HCT116 (cell line): ENCODE measurements at regions not wholly inside any gene's neighbourhood (a gene's known extent, or its start where the extent isn't known, plus 50 kb on each side); places are given as distances from the start of the nearest gene placed in this dataset.

Source experiments
- ATAC-seq: fragments of 200-7000 bp; cut with Tn5 transposase; 2 replicates; pipeline ENCODE4 v1.9.1; 2020; ENCODE audit warnings: mild to moderate bottlenecking, moderate library complexity
- BruUV-seq: library from RNA; stranded (reverse); fragments of 400-500 nt; replicated peaks from 2 replicates; lab custom pipeline; 2021; lab: Mats Ljungman, UMichigan
- CTCF ChIA-PET: fragments of 300-600 bp; sonication (Branson Sonifier 250); formaldehyde crosslinking; loops from one replicate; lab custom pipeline; 2021; ENCODE audit warnings: antibody characterized with exemption; lab: Charles Lee
- POLR2A ChIA-PET: fragments of 300-600, 350-600 bp; sonication (Branson Sonifier 250); formaldehyde crosslinking; loops from one replicate; lab custom pipeline; 2021; ENCODE audit warnings: antibody characterized with exemption; lab: Charles Lee
- RAD21 ChIA-PET, 2 experiments: fragments of 300-600 bp; sonication (Branson Sonifier 250); formaldehyde crosslinking; loops; one replicate each; lab custom pipeline; 2023; ENCODE audit warnings: low total read pairs in 2 of 2; ENCODE audit not compliant: uncharacterized antibody in 2 of 2, unreplicated experiment in 2 of 2, low non-redundant PET in 1 of 2; lab: Charles Lee
- DNase-seq: peaks from one replicate; pipeline ENCODE4 v3.0.0-alpha.2; 2010; ENCODE audit warnings: low read depth, low spot score
- H2AFZ ChIP-seq: fragments of 200-600 bp; shearing (Covaris generic), sonication (generic); 2 replicates; pipeline ENCODE4 v1.6.1; 2017; ENCODE audit warnings: low read depth, mixed run types, mixed read lengths, antibody characterized with exemption, low read length; ENCODE audit not compliant: poor library complexity, severe bottlenecking
- H3K27ac ChIP-seq: 2 replicates; pipeline ENCODE4 v1.5.1; 2012; ENCODE audit warnings: low read depth, low read length
- H3K27me3 ChIP-seq: fragments of 200-600 bp; sonication (generic); 2 replicates; pipeline ENCODE4 v1.6.1; 2016; ENCODE audit warnings: mixed run types, low read length, mixed read lengths; ENCODE audit not compliant: insufficient read depth
- H3K36me3 ChIP-seq, 2 experiments: fragments of 200-500 bp in 1 of 2; fragments of 200-600 bp in 1 of 2; sonication (Bioruptor generic) in 1 of 2; sonication (generic) in 1 of 2; 2 replicates each; pipeline versions ENCODE4 v1.5.1 to v1.6.1; 2014 to 2016; ENCODE audit warnings: low read length in 2 of 2, inconsistent platforms in 1 of 2, mixed read lengths in 1 of 2, mixed run types in 1 of 2; ENCODE audit not compliant: insufficient read depth in 2 of 2, control insufficient read depth in 1 of 2
- H3K4me1 ChIP-seq, 2 experiments: fragments of 200-600 bp in 1 of 2; sonication (generic) in 1 of 2; 2 replicates each; pipeline versions ENCODE4 v1.5.1 to v1.6.1; 2012 to 2017; ENCODE audit warnings: low read length in 2 of 2, inconsistent platforms in 1 of 2, mild to moderate bottlenecking in 1 of 2, mixed read lengths in 1 of 2, mixed run types in 1 of 2, moderate library complexity in 1 of 2; ENCODE audit not compliant: insufficient read depth in 2 of 2, control insufficient read depth in 1 of 2
- H3K4me2 ChIP-seq: fragments of 200-600 bp; sonication (generic); 2 replicates; pipeline ENCODE4 v1.6.1; 2017; ENCODE audit warnings: mixed run types, low read length, mixed read lengths
- H3K4me3 ChIP-seq, 2 experiments: fragments of 200-600 bp in 1 of 2; sonication (generic) in 1 of 2; replicated peaks in 1 of 2; 2 replicates each; pipeline ENCODE4 v1.5.1; 2011 to 2016; ENCODE audit warnings: low read length in 2 of 2, control low read depth in 1 of 2, low read depth in 1 of 2, mild to moderate bottlenecking in 1 of 2, mixed read lengths in 1 of 2, mixed run types in 1 of 2
- H3K79me2 ChIP-seq: fragments of 200-600 bp; sonication (generic); 2 replicates; pipeline ENCODE4 v1.6.1; 2017; ENCODE audit warnings: mild to moderate bottlenecking, mixed run types, low read length, moderate library complexity, mixed read lengths; ENCODE audit not compliant: insufficient read depth
- H3K9ac ChIP-seq: fragments of 200-600 bp; sonication (generic); 2 replicates; pipeline ENCODE4 v1.6.1; 2016; ENCODE audit warnings: low read length, mixed read lengths
- H3K9me2 ChIP-seq: fragments of 200-600 bp; sonication (generic), shearing (Covaris generic); 2 replicates; pipeline ENCODE4 v1.6.1; 2017; ENCODE audit warnings: mixed run types, mild to moderate bottlenecking, moderate library complexity; ENCODE audit not compliant: insufficient read depth
- H3K9me3 ChIP-seq, 2 experiments: fragments of 200-500 bp in 1 of 2; fragments of 200-600 bp in 1 of 2; sonication (Bioruptor generic) in 1 of 2; sonication (generic) in 1 of 2; 2 replicates each; pipeline ENCODE4 v1.6.1; 2014 to 2017; ENCODE audit warnings: low read length in 2 of 2, mixed read lengths in 2 of 2, inconsistent platforms in 1 of 2, low read depth in 1 of 2, mild to moderate bottlenecking in 1 of 2, mixed run types in 1 of 2, moderate library complexity in 1 of 2; ENCODE audit not compliant: control insufficient read depth in 1 of 2, insufficient read depth in 1 of 2
- H4K20me1 ChIP-seq: fragments of 200-600 bp; sonication (generic), shearing (Covaris generic); 2 replicates; pipeline ENCODE4 v1.6.1; 2017; ENCODE audit warnings: mixed run types, mild to moderate bottlenecking, moderate library complexity; ENCODE audit not compliant: insufficient read depth
- ELF1 ChIP-seq: IDR thresholded peaks from 2 replicates; pipeline ENCODE4 v1.6.1; 2012; ENCODE audit warnings: low read depth, borderline replicate concordance
- EZH2 ChIP-seq: fragments of 200-600 bp; sonication (generic); IDR thresholded peaks from 2 replicates; pipeline ENCODE4 v1.6.1; 2017; ENCODE audit warnings: antibody characterized with exemption, mixed run types
- EZH2phosphoT487 ChIP-seq: fragments of 200-600 bp; IDR thresholded peaks from 2 replicates; pipeline ENCODE4 v1.6.1; 2018; ENCODE audit warnings: antibody characterized with exemption, borderline replicate concordance
- POLR2A ChIP-seq: IDR thresholded peaks from 2 replicates; pipeline ENCODE4 v1.7.0; 2011; ENCODE audit warnings: borderline replicate concordance; ENCODE audit not compliant: insufficient read depth, insufficient read length; ENCODE audit errors: extremely low read depth
- RAD21 ChIP-seq: IDR thresholded peaks from 2 replicates; pipeline ENCODE4 v1.6.1; 2012; ENCODE audit warnings: low read depth, mild to moderate bottlenecking
- SIN3A ChIP-seq: IDR thresholded peaks from 2 replicates; pipeline ENCODE4 v1.6.1; 2012; ENCODE audit warnings: low read depth
- SP1 ChIP-seq: IDR thresholded peaks from 2 replicates; pipeline ENCODE4 v1.6.1; 2012; ENCODE audit warnings: low read depth
- TCF7L2 ChIP-seq: IDR thresholded peaks from 2 replicates; pipeline ENCODE4 v1.7.0; 2011; ENCODE audit warnings: borderline replicate concordance, inconsistent platforms; ENCODE audit not compliant: insufficient read depth, insufficient read length; ENCODE audit errors: extremely low read depth
- YY1 ChIP-seq: IDR thresholded peaks from 2 replicates; pipeline ENCODE4 v1.6.1; 2011; ENCODE audit warnings: low read length, low read depth, moderate library complexity, mild to moderate bottlenecking; ENCODE audit not compliant: insufficient replicate concordance; ENCODE audit errors: extremely low read depth
- ZNF274 ChIP-seq: fragments of 200-500 bp; sonication (Bioruptor generic); IDR thresholded peaks from 2 replicates; pipeline ENCODE4 v1.6.1; 2014; ENCODE audit warnings: mild to moderate bottlenecking, low read depth, low read length, inconsistent platforms
- intact Hi-C: fragments of 100-400 bp; cut with micrococcal nuclease; formaldehyde crosslinking; loops from 2 replicates; pipeline ENCODE4 v1.10.0; 2022
- TF ChIP-seq, protein P1 (sequence below): IDR thresholded peaks from 2 replicates; pipeline ENCODE4 v1.6.1; 2012
- TF ChIP-seq, protein P2 (sequence below), 3 experiments: fragments of 200-600 bp in 1 of 3; sonication (generic) in 1 of 3; IDR thresholded peaks in 2 of 3; conservative IDR thresholded peaks in 1 of 3; 2 replicates each; pipeline ENCODE4 v1.5.1; 2012 to 2017; ENCODE audit warnings: low read depth in 2 of 3, low read length in 2 of 3, antibody characterized with exemption in 1 of 3, borderline replicate concordance in 1 of 3, control low read depth in 1 of 3, mild to moderate bottlenecking in 1 of 3, mixed read lengths in 1 of 3, mixed run types in 1 of 3, moderate library complexity in 1 of 3; ENCODE audit not compliant: insufficient read depth in 1 of 3
- TF ChIP-seq, protein P3 (sequence below): IDR thresholded peaks from 2 replicates; pipeline ENCODE4 v1.6.1; 2012; ENCODE audit warnings: low read depth

DNA sequence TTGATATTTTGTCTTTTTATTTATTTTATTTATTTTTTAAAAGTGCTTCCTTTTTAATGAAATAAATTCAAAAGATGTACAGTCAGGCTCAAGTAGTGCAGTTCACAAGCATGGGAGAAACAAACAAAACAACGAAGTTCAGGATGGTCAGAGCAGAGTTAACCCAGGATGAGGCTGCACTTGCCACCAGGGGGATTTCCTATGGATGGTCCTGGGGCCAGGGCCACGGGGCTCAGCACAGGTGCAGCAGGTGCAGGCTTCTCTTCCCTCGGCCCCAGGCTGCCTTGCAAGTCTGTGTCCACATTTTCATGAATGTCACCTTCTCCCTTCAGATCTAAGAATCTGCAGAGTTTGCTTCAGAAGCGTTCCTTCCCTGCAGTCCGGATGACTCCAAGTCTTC lies 76.5 kb downstream of the CDCA7 start:
- ChIA-PET POLR2A (no interaction called here), RAD21 (no interaction called here), CTCF (no interaction called here)
- Histone ChIP-seq H3K9me2 (peaks cover 3% of the 10 kb centered on the region; the same call in 1 of the 2 replicates), H3K9ac (no peak overlapping the region), H3K36me3 (no peaks in the 10 kb centered on the region), H3K27me3 (no peaks in the 10 kb centered on the region), H3K4me1 (peaks cover 4 to 11% of the 10 kb centered on the region in 2 experiments; a peak in 3 of 4 replicates), H3K27ac (no peak overlapping the region), H3K79me2 (no peaks in the 10 kb centered on the region), H3K9me3 (no peaks in the 10 kb centered on the region), H2AFZ (no peak overlapping the region), H4K20me1 (no peaks in the 10 kb centered on the region), H3K4me2 (no peak overlapping the region), H3K4me3 (no peak overlapping the region)
- ATAC-seq = peak; percentile 63
- BruUV-seq = no TSS peak
- TF ChIP-seq, protein P1, sequence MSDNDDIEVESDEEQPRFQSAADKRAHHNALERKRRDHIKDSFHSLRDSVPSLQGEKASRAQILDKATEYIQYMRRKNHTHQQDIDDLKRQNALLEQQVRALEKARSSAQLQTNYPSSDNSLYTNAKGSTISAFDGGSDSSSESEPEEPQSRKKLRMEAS = no peak
- TF ChIP-seq, protein P2, sequence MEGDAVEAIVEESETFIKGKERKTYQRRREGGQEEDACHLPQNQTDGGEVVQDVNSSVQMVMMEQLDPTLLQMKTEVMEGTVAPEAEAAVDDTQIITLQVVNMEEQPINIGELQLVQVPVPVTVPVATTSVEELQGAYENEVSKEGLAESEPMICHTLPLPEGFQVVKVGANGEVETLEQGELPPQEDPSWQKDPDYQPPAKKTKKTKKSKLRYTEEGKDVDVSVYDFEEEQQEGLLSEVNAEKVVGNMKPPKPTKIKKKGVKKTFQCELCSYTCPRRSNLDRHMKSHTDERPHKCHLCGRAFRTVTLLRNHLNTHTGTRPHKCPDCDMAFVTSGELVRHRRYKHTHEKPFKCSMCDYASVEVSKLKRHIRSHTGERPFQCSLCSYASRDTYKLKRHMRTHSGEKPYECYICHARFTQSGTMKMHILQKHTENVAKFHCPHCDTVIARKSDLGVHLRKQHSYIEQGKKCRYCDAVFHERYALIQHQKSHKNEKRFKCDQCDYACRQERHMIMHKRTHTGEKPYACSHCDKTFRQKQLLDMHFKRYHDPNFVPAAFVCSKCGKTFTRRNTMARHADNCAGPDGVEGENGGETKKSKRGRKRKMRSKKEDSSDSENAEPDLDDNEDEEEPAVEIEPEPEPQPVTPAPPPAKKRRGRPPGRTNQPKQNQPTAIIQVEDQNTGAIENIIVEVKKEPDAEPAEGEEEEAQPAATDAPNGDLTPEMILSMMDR (IDR thresholded peaks at IDR 0.05 in 2 of 3, conservative IDR thresholded peaks at IDR 0.05 in 1 of 3; ENCODE audit: borderline replicate concordance in 1 of 3, insufficient read depth in 1 of 3, low read depth in 2 of 3, low read length in 2 of 3) = peak in 2 of 3 experiments; percentile 22 to 30; a peak in 2 of 6 replicates
- intact Hi-C loops = no loop called here
- DNase-seq = no peak

DNA sequence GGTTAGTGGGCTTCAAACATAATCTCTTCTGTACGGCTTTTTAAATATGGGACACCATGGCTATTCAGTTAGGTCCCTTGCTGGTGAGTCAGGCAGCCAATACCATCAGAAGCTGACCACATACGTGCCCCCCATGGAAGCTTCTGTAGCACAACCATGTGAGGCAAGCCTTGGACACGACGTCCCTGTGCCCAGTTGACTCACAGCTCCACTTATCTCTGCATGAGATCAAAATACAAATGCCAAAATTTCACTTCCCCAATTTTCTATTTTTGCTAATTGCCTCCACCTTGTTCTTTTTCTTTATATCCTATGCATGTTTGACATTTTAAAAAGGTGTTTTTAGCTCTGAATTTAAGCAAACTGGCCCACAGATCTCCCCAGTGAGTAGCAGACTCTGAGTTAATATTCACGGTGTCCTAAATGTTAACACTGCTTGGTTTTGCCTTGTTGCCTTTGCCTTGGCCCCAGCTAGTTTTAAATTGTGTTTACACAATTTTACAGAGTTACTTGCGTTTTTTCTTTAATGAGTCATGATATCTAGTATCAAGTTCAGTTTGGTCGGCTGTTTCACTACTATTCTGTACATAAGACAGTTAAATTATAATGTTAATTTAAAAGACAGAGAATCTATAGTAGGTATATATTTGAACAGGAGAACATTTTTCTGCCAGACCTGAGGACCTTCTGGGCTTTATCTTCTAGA lies 77.5 kb downstream of the CDCA7 start:
- Histone ChIP-seq H3K9me3 (no peaks in the 10 kb centered on the region), H3K27me3 (no peaks in the 10 kb centered on the region), H3K9ac (no peak overlapping the region), H2AFZ (no peak overlapping the region), H3K36me3 (no peaks in the 10 kb centered on the region), H3K79me2 (no peaks in the 10 kb centered on the region)
- no peak for DNase-seq
- ATAC-seq = no peak
- RAD21 ChIA-PET = no interaction called here
- CTCF ChIA-PET = no interaction called here
- TF ChIP-seq SIN3A = no peak
- no peak for TF ChIP-seq YY1
- no peak for TF ChIP-seq SP1
- no peak for TF ChIP-seq POLR2A
- TF ChIP-seq, protein P3, sequence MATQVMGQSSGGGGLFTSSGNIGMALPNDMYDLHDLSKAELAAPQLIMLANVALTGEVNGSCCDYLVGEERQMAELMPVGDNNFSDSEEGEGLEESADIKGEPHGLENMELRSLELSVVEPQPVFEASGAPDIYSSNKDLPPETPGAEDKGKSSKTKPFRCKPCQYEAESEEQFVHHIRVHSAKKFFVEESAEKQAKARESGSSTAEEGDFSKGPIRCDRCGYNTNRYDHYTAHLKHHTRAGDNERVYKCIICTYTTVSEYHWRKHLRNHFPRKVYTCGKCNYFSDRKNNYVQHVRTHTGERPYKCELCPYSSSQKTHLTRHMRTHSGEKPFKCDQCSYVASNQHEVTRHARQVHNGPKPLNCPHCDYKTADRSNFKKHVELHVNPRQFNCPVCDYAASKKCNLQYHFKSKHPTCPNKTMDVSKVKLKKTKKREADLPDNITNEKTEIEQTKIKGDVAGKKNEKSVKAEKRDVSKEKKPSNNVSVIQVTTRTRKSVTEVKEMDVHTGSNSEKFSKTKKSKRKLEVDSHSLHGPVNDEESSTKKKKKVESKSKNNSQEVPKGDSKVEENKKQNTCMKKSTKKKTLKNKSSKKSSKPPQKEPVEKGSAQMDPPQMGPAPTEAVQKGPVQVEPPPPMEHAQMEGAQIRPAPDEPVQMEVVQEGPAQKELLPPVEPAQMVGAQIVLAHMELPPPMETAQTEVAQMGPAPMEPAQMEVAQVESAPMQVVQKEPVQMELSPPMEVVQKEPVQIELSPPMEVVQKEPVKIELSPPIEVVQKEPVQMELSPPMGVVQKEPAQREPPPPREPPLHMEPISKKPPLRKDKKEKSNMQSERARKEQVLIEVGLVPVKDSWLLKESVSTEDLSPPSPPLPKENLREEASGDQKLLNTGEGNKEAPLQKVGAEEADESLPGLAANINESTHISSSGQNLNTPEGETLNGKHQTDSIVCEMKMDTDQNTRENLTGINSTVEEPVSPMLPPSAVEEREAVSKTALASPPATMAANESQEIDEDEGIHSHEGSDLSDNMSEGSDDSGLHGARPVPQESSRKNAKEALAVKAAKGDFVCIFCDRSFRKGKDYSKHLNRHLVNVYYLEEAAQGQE = no peak
- no peak for TF ChIP-seq ELF1
- TF ChIP-seq EZH2 = no peak
- TF ChIP-seq EZH2phosphoT487 = no peak
- TF ChIP-seq TCF7L2 = no peak
- TF ChIP-seq RAD21 = no peak
- TF ChIP-seq ZNF274 = no peak
- TF ChIP-seq, protein P1 = no peak
- TF ChIP-seq, all 23 proteins: peak for 0
- H3K9me2 ChIP-seq = peaks cover 3% of the 10 kb centered on the region; the same call in 1 of the 2 replicates
- H3K4me1 ChIP-seq = peaks cover 4 to 11% of the 10 kb centered on the region in 2 experiments; a peak in 3 of 4 replicates
- BruUV-seq = no TSS peak
- intact Hi-C loops = no loop called here
- no peak overlapping the region for H3K4me2 ChIP-seq
- H4K20me1 ChIP-seq = no peaks in the 10 kb centered on the region
- POLR2A ChIA-PET = no interaction called here
- H3K27ac ChIP-seq = no peak overlapping the region
- H3K4me3 ChIP-seq = no peak overlapping the region
